Mucosa of gallbladder (tissue), 1 donor: ENCODE measurements at regions not wholly inside any gene's neighbourhood (a gene's known extent, or its start where the extent isn't known, plus 50 kb on each side); places are given as distances from the start of the nearest gene placed in this dataset.

Source experiments
- DNase-seq: peaks from one replicate; pipeline ENCODE4 v3.0.0-alpha.2; 2020; ENCODE audit warnings: low spot score
- donor health status: DM: no; HTN: no; CAD: no.

DNA sequence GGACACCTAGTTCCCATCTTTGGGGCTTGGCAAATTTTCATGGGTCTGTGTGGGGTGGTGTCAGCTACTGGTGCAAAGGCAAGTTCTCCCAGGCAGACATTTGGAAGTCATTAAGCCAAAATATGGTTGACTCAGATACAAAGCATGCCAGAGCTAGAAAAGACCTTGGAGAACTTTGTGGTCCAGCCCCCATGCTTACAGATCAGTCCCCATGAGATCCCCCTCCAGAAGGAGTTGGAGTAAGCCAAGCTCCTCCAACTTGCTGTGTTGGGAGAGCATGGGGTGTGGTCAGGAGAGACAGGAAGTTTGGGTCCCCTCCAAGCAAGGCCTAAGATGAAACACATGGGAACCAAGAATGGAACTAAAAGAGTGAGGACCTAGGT lies 224.5 kb downstream of the CYP26B1 start:
- no peak for DNase-seq

GRCh38 chr2:71922499-71923142 lies 225.0 kb downstream of the CYP26B1 start:
- DNase-seq: no peak

DNA sequence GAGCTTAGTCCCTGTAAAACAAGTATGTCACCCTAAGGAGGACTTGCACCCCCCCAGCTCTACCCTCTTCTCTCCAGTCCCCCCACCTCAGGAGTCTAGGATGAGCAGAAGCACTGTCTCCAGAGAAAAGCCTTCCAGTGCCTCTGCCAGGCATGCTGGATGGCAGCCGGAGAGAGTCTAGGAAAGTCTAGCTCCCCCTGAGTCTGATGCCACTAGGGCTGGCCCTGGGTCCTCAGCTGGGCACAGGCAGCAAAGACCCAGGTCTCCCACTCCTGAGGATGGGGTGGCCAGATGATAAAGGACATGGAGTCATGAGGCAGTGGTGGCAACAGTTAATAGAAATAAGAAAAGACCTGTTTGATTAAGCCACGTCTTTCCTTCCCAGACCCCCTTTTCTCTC lies 225.6 kb downstream of the CYP26B1 start:
- DNase-seq: no peak

DNA sequence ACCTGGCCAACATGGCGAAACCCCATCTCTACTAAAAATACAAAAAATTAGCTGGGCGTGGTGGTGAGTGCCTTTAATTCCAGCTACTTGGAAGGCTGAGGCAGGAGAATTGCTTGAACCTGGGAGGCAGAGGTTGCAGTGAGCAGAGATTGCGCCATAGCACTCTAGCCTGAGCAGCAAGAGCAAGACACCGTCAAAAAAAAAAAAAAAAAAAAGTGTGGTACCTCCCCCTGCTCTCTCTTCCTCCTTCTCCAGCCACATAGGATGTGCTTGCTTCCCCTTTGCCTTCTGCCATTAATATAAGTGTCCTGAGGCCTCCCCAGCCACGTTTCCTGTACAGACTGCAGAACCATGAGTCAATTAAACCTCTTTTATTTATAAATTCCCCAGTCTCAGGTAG lies 226.8 kb downstream of the CYP26B1 start:
- peak; percentile 4 for DNase-seq

- no peak for DNase-seq
Observed at GRCh38 chr2:71919708-71920107, 228.0 kb downstream of the CYP26B1 start.

GRCh38 chr2:71910277-71910676 lies 237.4 kb downstream of the CYP26B1 start:
- DNase-seq: no peak

- DNase-seq: no peak
Observed at GRCh38 chr2:71908798-71909197, 238.9 kb downstream of the CYP26B1 start.

- DNase-seq: no peak
Observed at GRCh38 chr2:71907503-71907902, 240.2 kb downstream of the CYP26B1 start.

DNA sequence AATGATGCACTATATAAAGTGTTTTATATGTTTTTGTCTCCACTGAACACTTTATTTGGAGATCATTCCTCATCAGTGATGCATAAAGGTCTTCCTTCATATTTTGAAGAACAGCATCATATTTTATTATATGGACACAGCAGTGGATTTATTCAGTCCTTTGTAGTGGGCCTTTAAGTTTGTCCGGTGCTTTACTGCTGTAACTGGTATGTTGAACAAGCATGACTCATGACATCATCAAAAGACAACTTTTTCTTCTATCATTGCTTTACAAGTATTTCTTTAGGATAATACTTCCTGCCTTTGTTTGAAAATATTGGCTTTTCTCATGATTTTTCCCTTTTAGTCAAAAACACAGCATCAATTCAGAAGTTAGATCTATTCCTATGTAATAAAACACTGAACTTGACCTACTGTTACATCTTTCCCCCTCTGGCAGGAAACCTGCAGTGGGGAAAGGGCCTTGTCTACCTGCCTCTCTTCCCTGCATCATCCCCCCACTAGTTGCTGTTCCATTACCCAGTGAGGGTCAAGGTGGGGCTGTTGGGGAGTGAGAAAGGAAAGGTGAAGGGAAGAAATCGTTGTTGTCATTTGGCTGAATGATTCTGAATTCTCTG lies 241.2 kb downstream of the CYP26B1 start:
- DNase-seq: no peak

GRCh38 chr2:71905205-71905604 lies 242.5 kb downstream of the CYP26B1 start:
- no peak for DNase-seq

DNA sequence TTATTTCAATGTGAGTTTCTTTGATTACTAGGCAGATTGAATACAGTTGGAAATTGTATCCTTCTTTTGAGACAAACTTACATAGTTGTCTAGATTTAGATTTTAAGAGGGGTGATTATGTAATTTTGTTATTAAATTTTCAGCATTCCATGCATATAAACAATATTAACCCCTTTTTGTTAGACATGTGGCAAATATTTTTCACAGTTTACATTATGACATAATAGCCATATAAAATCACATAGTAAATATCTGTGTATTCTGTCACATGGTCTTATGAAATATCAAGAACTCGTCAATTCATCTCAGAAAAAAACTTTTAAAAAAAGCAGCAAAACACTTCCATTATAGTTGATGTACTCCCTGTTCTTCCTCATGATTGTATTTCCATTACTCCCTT lies 243.8 kb downstream of the CYP26B1 start:
- DNase-seq: no peak

DNA sequence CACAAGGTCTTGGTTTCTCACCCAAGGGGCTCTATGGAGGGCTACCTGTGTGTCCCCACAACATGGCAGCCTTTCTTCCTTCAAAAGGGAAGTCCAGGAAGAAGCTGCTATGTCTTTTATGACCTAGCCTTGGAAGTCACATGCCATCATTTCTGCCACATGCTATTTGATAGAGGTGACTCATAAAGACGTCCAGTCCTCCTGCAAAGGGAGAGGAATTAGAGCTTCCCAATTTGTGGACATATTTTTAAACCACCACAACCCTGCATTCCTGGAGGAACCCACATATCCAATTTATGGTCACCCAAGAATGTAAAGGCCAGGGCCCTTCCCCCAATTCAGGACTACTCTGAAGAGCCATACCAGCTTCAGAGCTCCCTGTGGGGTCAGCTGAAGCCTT lies 246.2 kb downstream of the CYP26B1 start:
- DNase-seq: no peak

GRCh38 chr2:71898851-71899681 lies 248.6 kb downstream of the CYP26B1 start:
- no peak for DNase-seq

- peak; percentile 8 for DNase-seq
Observed at GRCh38 chr2:71898375-71898774, 249.3 kb downstream of the CYP26B1 start.

- no peak for DNase-seq
Observed at GRCh38 chr2:71897836-71898235, 249.8 kb downstream of the CYP26B1 start.

- DNase-seq: no peak
Observed at GRCh38 chr2:71897137-71897480, 250.6 kb downstream of the CYP26B1 start.

GRCh38 chr2:71896385-71897136 lies 251.1 kb downstream of the CYP26B1 start:
- DNase-seq: no peak

DNA sequence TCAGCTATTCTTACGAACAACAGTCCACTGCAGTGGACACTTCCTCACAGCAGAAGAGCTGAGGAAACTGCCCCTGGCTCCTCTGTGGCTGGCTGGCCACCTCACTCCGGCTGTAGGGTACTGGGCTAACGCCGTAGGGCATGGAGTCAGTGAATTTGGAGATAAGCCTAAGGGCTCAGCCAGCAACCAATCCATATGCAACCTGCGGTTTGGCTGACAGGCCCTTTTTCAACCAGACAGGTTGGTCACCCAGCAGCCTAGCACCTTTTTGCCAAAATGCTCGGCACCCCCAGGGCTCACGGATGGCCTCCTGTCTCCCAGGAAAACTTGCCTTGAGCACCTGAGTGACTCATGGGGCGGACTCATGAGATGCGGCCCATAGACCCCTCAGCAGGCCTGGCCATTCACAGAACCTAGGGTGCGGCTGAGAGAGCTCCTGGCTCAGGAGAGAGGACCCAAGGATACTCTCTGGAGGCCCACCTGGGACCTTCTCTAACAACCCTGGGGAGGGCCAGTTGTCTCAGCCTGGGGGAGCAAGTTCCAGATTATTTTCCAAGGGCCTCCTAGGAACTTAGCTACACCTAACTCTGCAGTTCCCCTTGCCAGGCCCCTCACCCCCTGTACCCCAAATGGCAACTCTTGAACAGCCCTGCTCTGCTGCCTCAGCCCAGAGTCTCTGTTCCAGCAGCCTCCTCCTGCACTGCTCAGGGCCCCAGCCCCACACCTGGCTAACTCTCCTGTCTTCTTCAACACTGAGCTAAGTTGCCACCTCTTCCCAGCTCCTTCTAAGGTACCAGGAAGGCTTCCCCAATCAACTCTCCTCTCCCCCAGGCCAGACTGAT lies 252.1 kb downstream of the CYP26B1 start:
- DNase-seq: no peak

GRCh38 chr2:71894261-71894660 lies 253.4 kb downstream of the CYP26B1 start:
- DNase-seq: no peak

DNA sequence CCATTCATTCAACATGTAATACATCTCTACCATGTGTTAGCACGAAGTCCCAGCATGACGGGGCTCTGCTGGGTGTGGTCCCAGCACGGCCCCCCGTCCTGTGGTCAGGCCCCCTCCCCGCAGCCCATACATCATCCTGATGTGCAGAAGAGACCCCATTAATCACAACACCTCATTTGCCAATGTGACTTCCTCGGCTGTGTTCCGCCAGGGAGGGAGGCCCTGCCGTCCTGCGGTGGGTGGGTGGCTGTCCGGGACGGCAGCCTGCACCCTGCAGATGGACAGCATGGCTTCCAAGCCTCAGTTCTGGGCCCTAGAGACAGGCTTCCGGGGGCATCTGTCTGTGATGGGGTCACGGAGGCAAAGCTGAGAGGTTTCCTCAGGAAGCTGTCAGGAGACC lies 254.0 kb downstream of the CYP26B1 start:
- peak; percentile 8 for DNase-seq

DNA sequence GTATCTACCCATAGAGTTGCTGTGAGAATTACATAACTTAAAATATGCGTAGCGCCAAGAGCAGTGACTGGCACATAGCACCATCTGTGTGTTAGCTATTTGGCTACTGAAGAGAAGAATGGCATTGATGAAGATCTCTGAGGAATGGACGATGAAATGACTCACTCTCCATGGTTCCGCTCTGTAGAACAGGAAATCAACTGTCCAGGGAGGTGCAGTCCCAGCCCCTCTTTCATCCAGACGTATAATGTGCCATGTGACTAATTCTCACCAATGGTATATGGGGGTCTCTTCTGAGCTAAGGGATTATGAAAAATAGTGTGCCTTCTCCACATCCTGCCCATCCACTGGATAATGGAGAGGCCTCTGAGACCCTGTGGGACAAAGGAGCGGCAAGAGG lies 254.8 kb downstream of the CYP26B1 start:
- DNase-seq: no peak

DNA sequence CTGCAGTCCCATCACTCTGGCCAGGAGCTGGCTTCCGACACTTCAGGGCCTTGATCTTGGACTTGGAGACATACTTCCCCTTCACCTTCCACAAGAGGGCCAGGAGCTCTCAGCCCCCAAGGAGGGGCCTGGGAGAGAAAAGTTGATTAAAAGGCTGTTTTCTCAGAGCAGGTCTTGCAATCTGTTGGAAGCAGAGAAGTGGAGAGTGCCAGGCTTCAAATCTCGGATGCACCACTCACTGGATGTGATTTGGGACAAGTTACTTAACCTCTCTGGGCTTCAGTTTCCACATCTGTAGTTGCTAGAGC lies 255.3 kb downstream of the CYP26B1 start:
- DNase-seq: no peak
